ENCODE measurements at regions not wholly inside any gene's neighbourhood (a gene's known extent, or its start where the extent isn't known, plus 50 kb on each side); places are given as distances from the start of the nearest gene placed in this dataset.
"Not testable (repeated sequence)": the region's sequence is repeated elsewhere in the genome, so short reads cannot be mapped to it uniquely, and the experiment has no call there.

DNA sequence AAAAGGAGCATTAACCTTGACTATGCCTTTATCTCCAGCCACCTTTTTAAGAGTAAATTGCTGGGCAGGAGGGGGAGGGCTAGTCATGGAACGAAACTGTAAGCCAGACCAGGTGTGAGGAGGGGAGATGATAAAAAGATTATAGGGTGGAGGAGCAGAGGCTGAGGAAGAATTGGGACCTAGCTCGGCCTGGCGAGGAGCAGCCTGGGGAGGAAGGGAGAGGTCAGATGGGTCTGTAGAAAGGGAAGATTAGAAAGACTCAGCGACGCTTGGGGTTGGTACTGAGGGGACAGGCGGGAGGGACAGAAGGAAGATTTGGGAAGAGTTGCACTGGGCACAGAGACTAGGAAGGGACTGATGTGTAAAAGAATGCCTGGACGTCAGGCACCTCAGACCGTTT, 58.4 kb upstream of the BMP2K start:
- in situ Hi-C loops (cut with HindIII; ENCODE audit: low pct_unique_long_range_greater_than_20kb, low sequenced_read_pairs) = not testable (repeated sequence)

DNA sequence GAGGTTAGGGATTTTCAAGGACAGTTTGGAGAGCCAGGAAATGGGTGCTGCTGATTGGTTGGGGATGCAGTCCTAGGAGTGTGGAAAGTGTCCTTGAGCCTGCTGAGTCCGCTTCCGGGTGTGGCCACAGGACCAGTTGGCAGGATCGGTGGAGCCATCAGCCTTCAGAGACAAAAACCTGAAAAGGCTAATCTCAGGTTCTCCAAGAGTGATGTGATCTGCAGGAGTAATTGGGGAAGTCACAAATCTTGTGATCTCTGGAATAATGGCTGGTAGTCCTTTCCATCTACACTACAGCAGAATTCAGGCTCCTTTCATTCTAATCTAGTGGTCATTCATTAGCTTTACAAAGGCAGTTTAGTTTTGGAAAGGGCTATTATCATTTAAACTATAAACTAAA, 55.9 kb upstream of the BMP2K start:
- DNase-seq (ENCODE audit: low read depth, low spot score) = no peak
- in situ Hi-C loops (cut with HindIII; ENCODE audit: low pct_unique_long_range_greater_than_20kb, low sequenced_read_pairs) = no loop called here

More for the DNA sequence above, 58.4 kb upstream of the BMP2K start:
- not testable (repeated sequence) for DNase-seq (ENCODE audit: low read depth, low spot score)

GRCh38 chr4:78720994-78721677, 55.0 kb upstream of the BMP2K start:
- DNase-seq (ENCODE audit: low read depth, low spot score) = no peak
- in situ Hi-C loops (cut with HindIII; ENCODE audit: low pct_unique_long_range_greater_than_20kb, low sequenced_read_pairs) = no loop called here

DNA sequence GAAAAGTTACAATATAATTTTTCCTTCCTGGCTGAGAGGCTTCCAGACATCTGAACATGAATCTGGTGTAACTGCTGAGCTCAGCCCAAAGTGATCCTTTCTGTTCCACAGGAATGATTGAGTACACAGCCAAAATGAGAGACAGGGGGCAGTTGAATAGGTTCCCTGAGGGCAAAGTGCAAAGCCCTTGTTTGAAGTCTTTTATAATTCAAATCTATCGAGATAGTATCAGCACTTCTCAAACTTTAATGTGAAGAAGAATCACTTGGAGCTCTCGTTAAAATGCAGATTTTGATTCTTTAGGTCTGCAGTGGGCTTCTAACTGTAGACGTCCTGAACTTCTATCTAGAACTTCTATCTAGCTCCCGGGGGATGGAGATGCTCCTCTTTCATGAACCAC, 54.4 kb upstream of the BMP2K start:
- in situ Hi-C loops (cut with HindIII; ENCODE audit: low pct_unique_long_range_greater_than_20kb, low sequenced_read_pairs) = no loop called here
- DNase-seq (ENCODE audit: low read depth, low spot score) = no peak

- DNase-seq (ENCODE audit: low read depth, low spot score) = no peak
- in situ Hi-C loops (cut with HindIII; ENCODE audit: low pct_unique_long_range_greater_than_20kb, low sequenced_read_pairs) = no loop called here
These were observed 53.8 kb upstream of the BMP2K start for GRCh38 chr4:78722320-78722719.

DNA sequence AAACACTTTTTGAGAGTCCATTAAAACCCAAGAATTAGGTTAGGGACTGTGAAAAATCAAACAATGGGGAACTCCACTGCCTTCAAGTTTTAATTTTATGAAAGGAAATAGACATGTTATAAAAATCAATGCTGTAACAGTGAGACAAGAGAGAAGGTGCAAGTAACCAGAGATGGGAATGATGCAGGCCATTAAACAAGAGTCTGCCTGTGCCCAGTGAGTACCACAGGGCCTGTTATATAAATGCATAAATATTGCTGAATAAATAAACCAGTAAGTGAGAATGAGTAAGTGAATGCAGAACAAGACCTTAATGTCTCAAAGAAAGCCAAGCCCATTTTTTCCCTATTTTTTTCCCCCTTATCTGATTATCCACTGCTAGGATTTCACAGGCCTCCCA, 53.3 kb upstream of the BMP2K start:
- DNase-seq (ENCODE audit: low read depth, low spot score) = no peak
- in situ Hi-C loops (cut with HindIII; ENCODE audit: low pct_unique_long_range_greater_than_20kb, low sequenced_read_pairs) = no loop called here

Data from SK-MEL-5 (cell line).